Smooth muscle cell (in vitro differentiated cells): ENCODE measurements at regions not wholly inside any gene's neighbourhood (a gene's known extent, or its start where the extent isn't known, plus 50 kb on each side); places are given as distances from the start of the nearest gene placed in this dataset.

ENCODE experiments used
- DNase-seq: peaks from one replicate; lab custom pipeline; 2025; ENCODE audit not compliant: unreplicated experiment; lab: John Stamatoyannopoulos, UW
- H2AFZ ChIP-seq: fragments of 200-600 bp; sonication (generic); 2 replicates; pipeline ENCODE4 v1.6.0; 2016; ENCODE audit warnings: antibody characterized with exemption, low read depth, mild to moderate bottlenecking
- H3F3A ChIP-seq: fragments of 200-600 bp; sonication (generic); 2 replicates; pipeline ENCODE4 v1.6.0; 2017; ENCODE audit warnings: antibody characterized with exemption, low read depth
- H3K27ac ChIP-seq: fragments of 200-600 bp; sonication (generic); 2 replicates; pipeline ENCODE4 v1.5.1; 2016; ENCODE audit warnings: low read depth, mild to moderate bottlenecking
- H3K27me3 ChIP-seq: fragments of 200-600 bp; sonication (generic); 2 replicates; pipeline ENCODE4 v1.6.1; 2016; ENCODE audit warnings: low read depth, mild to moderate bottlenecking
- H3K36me3 ChIP-seq: fragments of 200-600 bp; sonication (generic); 2 replicates; pipeline ENCODE4 v1.5.1; 2016; ENCODE audit warnings: low read depth
- H3K4me1 ChIP-seq: fragments of 200-600 bp; sonication (generic); 2 replicates; pipeline ENCODE4 v1.5.1; 2016; ENCODE audit warnings: low read depth
- H3K4me2 ChIP-seq: fragments of 200-600 bp; sonication (generic); 2 replicates; pipeline ENCODE4 v1.6.0; 2016; ENCODE audit warnings: mild to moderate bottlenecking
- H3K4me3 ChIP-seq: fragments of 200-600 bp; sonication (generic); 2 replicates; pipeline ENCODE4 v1.5.1; 2016; ENCODE audit warnings: mild to moderate bottlenecking
- H3K79me2 ChIP-seq: fragments of 200-600 bp; sonication (generic); 2 replicates; pipeline ENCODE4 v1.6.0; 2016; ENCODE audit warnings: low read depth, mild to moderate bottlenecking
- H3K9ac ChIP-seq: fragments of 200-600 bp; sonication (generic); 2 replicates; pipeline ENCODE4 v1.6.0; 2016; ENCODE audit warnings: low read depth
- H3K9me3 ChIP-seq: fragments of 200-600 bp; sonication (generic); replicated peaks from 2 replicates; pipeline ENCODE4 v1.5.1; 2016; ENCODE audit warnings: low read depth
- H4K20me1 ChIP-seq: fragments of 200-600 bp; sonication (generic); 2 replicates; pipeline ENCODE4 v1.6.0; 2016; ENCODE audit warnings: low read depth
- WGBS: methylation state at CpG from one replicate; pipeline ENCODE4 v1.1.7; 2016; ENCODE audit warnings: low lambda C conversion rate; 5-methylcytosine and 5-hydroxymethylcytosine counted together
- TF ChIP-seq, protein P1 (sequence below): fragments of 200-600 bp; sonication (generic); IDR thresholded peaks from 2 replicates; pipeline ENCODE4 v1.5.1; 2017; ENCODE audit warnings: borderline replicate concordance, mild to moderate bottlenecking, antibody characterized with exemption; ENCODE audit not compliant: insufficient read depth, poor library complexity, severe bottlenecking

- Histone ChIP-seq H3K4me1 (peaks cover 19% of the 10 kb centered on the region), H3K4me2 (no peak overlapping the region), H4K20me1 (no peaks in the 10 kb centered on the region), H3K27ac (no peak overlapping the region), H3K9me3 (no peaks in the 10 kb centered on the region), H3F3A (no peaks in the 10 kb centered on the region), H2AFZ (no peak overlapping the region), H3K4me3 (no peak overlapping the region), H3K79me2 (no peaks in the 10 kb centered on the region), H3K9ac (no peak overlapping the region), H3K27me3 (peaks cover 17% of the 10 kb centered on the region), H3K36me3 (no peaks in the 10 kb centered on the region)
- DNase-seq = no peak
- WGBS = 94% methylated on average over 12 of the region's 13 CpGs
- TF ChIP-seq, protein P1, sequence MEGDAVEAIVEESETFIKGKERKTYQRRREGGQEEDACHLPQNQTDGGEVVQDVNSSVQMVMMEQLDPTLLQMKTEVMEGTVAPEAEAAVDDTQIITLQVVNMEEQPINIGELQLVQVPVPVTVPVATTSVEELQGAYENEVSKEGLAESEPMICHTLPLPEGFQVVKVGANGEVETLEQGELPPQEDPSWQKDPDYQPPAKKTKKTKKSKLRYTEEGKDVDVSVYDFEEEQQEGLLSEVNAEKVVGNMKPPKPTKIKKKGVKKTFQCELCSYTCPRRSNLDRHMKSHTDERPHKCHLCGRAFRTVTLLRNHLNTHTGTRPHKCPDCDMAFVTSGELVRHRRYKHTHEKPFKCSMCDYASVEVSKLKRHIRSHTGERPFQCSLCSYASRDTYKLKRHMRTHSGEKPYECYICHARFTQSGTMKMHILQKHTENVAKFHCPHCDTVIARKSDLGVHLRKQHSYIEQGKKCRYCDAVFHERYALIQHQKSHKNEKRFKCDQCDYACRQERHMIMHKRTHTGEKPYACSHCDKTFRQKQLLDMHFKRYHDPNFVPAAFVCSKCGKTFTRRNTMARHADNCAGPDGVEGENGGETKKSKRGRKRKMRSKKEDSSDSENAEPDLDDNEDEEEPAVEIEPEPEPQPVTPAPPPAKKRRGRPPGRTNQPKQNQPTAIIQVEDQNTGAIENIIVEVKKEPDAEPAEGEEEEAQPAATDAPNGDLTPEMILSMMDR = no peak
Observed at GRCh38 chr18:78809845-78810244, 169.8 kb upstream of the SALL3 start.

- Histone ChIP-seq H4K20me1 (no peaks in the 10 kb centered on the region), H3K27ac (no peak overlapping the region), H3K9ac (no peak overlapping the region), H3K4me3 (no peak overlapping the region), H3K36me3 (no peaks in the 10 kb centered on the region), H2AFZ (no peak overlapping the region), H3K27me3 (peaks cover 21% of the 10 kb centered on the region), H3F3A (no peaks in the 10 kb centered on the region), H3K9me3 (no peaks in the 10 kb centered on the region), H3K79me2 (no peaks in the 10 kb centered on the region), H3K4me1 (peaks cover 20% of the 10 kb centered on the region), H3K4me2 (no peak overlapping the region)
- no peak for DNase-seq
- 94% methylated on average over 18 of the region's 18 CpGs for WGBS
- TF ChIP-seq, protein P1 = no peak
Observed at GRCh38 chr18:78810706-78811105, 168.9 kb upstream of the SALL3 start.

GRCh38 chr18:78812067-78812466 is 167.6 kb upstream of the SALL3 start:
- H3K4me3 ChIP-seq = no peak overlapping the region
- H3K79me2 ChIP-seq = no peaks in the 10 kb centered on the region
- no peaks in the 10 kb centered on the region for H3K36me3 ChIP-seq
- no peaks in the 10 kb centered on the region for H4K20me1 ChIP-seq
- no peak for DNase-seq
- 88% methylated on average over 7 of the region's 9 CpGs for WGBS
- TF ChIP-seq, protein P1 = no peak
- no peak overlapping the region for H2AFZ ChIP-seq
- H3K27me3 ChIP-seq = peaks cover 21% of the 10 kb centered on the region
- H3F3A ChIP-seq = no peaks in the 10 kb centered on the region
- H3K4me1 ChIP-seq = peaks cover 20% of the 10 kb centered on the region
- no peak overlapping the region for H3K27ac ChIP-seq
- H3K9ac ChIP-seq = no peak overlapping the region
- no peak overlapping the region for H3K4me2 ChIP-seq
- no peaks in the 10 kb centered on the region for H3K9me3 ChIP-seq

DNA sequence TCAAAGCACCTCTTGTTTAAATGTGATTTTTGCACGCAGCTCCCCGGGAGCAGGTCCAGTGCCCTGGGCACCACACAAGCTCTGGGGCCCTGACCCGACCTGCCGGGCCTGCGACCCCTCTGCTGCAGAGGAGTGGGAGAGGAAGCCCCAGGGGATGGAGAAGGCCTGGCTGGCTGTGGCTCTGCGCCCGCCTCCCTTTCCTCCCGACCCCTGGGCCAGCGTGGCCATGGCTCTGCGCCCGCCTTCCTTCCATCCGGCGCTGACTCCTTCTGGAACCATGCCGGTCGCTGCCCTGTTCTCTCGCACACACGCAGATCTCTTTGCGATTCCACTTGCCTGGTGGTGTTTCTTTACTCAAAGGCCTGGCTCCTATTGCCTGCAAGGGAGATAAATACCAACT is 166.5 kb upstream of the SALL3 start:
- WGBS = 76% methylated on average over 18 of the region's 18 CpGs
- Histone ChIP-seq H3K9ac (no peak overlapping the region), H3K9me3 (no peaks in the 10 kb centered on the region), H3K36me3 (no peaks in the 10 kb centered on the region), H3K4me1 (peaks cover 18% of the 10 kb centered on the region), H3K79me2 (no peaks in the 10 kb centered on the region), H3K4me2 (no peak overlapping the region), H3K27ac (no peak overlapping the region), H4K20me1 (no peaks in the 10 kb centered on the region), H2AFZ (no peak overlapping the region), H3F3A (no peaks in the 10 kb centered on the region), H3K27me3 (peaks cover 21% of the 10 kb centered on the region), H3K4me3 (no peak overlapping the region)
- TF ChIP-seq, protein P1 = no peak
- no peak for DNase-seq
